Lower leg skin (tissue), 4 donors: ENCODE measurements at regions not wholly inside any gene's neighbourhood (a gene's known extent, or its start where the extent isn't known, plus 50 kb on each side); places are given as distances from the start of the nearest gene placed in this dataset.

Source experiments
- DNase-seq, 2 donors: peaks; one replicate each; pipeline ENCODE4 v3.0.0-alpha.2; 2019; ENCODE audit warnings: low spot score in 2 of 2
- H3K4me3 ChIP-seq: fragments of 200-600 bp; sonication (generic); 2 replicates; pipeline ENCODE4 v1.5.1; 2017; ENCODE audit warnings: mild to moderate bottlenecking, low read depth; ENCODE audit not compliant: poor library complexity, severe bottlenecking
- POLR2A ChIP-seq, 2 donors: fragments of 450-650 bp; IDR thresholded peaks; one replicate each; pipeline ENCODE4 v1.6.1; 2016 to 2017; ENCODE audit warnings: antibody characterized with exemption in 2 of 2, mild to moderate bottlenecking in 1 of 2, moderate library complexity in 1 of 2
- WGBS, 2 donors: methylation state at CpG; one replicate each; pipeline ENCODE4 v1.1.5; 2018; 5-methylcytosine and 5-hydroxymethylcytosine counted together
- intact Hi-C: fragments of 100-400 bp; cut with DNase I; formaldehyde crosslinking; loops from one replicate; pipeline ENCODE4 v1.15.0; 2023; ENCODE audit warnings: low total_unique reads
- TF ChIP-seq, protein P1 (sequence below), 3 donors: fragments of 450-650 bp; IDR thresholded peaks; one replicate each; pipeline ENCODE4 v1.5.1; 2016; ENCODE audit warnings: antibody characterized with exemption in 3 of 3, mild to moderate bottlenecking in 3 of 3, moderate library complexity in 2 of 3

DNA sequence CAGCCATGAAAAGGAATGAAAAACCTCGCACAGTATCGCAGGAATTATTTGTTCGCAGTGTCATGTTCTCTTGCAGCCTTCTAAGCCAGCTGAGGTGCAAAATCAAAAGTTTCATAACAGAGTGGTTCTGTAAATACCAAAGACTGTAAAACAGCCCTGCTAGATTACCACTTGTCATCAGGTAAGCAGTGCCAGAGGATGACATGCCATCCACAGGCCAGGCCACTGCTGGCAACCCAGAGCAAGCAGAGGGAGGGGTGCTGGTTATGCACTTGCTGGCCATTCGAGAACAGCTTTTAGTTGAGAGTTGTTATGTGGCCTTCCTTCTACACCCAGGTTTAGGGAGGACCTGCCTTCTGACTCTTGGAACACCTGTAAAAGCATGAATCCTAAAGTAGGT lies 114.3 kb upstream of the MGAT5 start:
- TF ChIP-seq, protein P1, sequence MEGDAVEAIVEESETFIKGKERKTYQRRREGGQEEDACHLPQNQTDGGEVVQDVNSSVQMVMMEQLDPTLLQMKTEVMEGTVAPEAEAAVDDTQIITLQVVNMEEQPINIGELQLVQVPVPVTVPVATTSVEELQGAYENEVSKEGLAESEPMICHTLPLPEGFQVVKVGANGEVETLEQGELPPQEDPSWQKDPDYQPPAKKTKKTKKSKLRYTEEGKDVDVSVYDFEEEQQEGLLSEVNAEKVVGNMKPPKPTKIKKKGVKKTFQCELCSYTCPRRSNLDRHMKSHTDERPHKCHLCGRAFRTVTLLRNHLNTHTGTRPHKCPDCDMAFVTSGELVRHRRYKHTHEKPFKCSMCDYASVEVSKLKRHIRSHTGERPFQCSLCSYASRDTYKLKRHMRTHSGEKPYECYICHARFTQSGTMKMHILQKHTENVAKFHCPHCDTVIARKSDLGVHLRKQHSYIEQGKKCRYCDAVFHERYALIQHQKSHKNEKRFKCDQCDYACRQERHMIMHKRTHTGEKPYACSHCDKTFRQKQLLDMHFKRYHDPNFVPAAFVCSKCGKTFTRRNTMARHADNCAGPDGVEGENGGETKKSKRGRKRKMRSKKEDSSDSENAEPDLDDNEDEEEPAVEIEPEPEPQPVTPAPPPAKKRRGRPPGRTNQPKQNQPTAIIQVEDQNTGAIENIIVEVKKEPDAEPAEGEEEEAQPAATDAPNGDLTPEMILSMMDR (IDR thresholded peaks at IDR 0.05) = no peak
- no peak for TF ChIP-seq POLR2A (IDR thresholded peaks at IDR 0.05)
- intact Hi-C loops = no loop called here
- 92 to 98% methylated on average over 4 of the region's 4 CpGs for WGBS, 2 donors
- DNase-seq = no peak
- no peak overlapping the region for H3K4me3 ChIP-seq

DNA sequence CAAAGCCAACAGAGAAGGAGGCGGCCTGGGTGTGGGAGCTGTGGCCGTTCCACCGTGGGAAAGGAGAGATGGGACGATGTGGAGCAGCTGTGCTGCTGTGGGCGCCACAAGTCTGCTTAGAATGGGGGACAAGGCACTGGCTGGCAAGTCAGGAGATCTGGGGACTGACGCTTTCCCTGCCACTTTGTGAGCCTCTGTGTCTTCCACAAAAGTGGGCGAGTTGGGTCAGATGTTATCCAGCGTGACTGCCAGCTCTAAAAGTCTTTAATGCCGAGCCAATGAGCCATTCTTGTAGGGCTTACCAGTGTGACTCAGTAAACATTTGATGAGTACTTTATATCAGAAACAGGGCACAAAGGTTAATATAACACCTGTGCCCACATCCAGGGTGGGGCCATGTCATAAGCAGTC lies 113.6 kb upstream of the MGAT5 start:
- intact Hi-C loops = no loop called here

DNA sequence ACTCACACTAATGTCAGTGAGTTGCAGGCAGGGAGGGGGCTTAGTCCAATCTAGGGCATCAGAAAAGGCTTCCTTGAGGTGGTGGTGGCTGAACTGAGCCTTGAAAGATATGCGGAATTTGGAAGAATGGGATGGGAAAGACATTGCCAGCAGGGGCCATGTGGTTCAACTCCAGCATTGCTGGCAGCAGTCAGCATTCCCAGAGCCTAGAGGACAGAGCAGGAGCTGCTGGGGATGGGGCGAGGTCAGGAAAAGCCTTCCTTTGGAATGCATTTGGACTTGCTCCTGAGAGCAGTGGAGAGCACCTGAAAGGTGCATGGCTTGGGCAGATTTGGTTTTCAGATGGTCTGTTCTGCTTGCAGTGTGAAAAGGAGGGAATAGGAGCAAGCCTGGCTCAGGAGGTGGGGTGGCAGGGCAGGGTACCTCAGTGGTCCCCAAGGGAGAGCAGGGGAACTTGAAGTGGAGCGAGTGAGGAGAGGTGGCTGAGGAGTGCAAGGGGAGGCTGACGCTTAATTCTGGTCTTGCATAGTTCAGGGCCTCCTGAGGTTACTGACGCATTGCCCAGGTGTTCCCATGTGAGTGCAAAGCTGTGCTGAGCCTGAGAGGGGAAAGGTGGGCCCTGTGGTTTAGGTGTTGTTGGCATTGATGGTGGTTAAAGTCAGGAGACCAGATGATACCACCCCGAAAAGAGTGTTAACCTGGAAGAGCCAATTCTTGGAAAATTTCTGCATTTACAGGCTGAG lies 112.1 kb upstream of the MGAT5 start:
- WGBS, 2 donors = 85 to 87% methylated on average over 6 of the region's 6 CpGs
- intact Hi-C loops = no loop called here
- no peak for TF ChIP-seq POLR2A (IDR thresholded peaks at IDR 0.05)
- TF ChIP-seq, protein P1 (IDR thresholded peaks at IDR 0.05) = no peak
- DNase-seq = no peak
- no peak overlapping the region for H3K4me3 ChIP-seq

More for the DNA sequence above, 113.6 kb upstream of the MGAT5 start:
- no peak overlapping the region for H3K4me3 ChIP-seq
- DNase-seq = no peak
- WGBS, 2 donors = 73 to 80% methylated on average over 9 of the region's 9 CpGs
- TF ChIP-seq POLR2A (IDR thresholded peaks at IDR 0.05) = no peak
- TF ChIP-seq, protein P1 (IDR thresholded peaks at IDR 0.05) = no peak

DNA sequence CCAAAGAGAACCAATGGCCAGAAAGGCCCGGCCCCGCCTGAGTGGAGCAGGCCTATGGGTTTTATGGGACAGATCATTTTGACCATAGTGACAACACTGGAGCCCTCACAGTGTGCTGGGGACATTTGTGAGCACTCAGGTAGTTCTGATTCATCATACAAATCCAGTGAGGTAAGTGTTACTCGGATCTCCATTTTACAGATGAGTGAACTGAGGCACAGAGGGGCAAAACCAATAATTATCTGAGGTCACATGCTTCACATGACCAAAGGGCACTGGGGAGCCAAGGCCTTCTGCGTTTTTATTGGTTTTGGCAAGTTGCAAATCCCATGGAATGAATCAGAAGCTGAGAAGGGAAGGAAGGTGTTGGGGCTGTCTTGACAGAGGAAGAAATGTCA lies 111.5 kb upstream of the MGAT5 start:
- TF ChIP-seq, protein P1 (IDR thresholded peaks at IDR 0.05) = no peak
- TF ChIP-seq POLR2A (IDR thresholded peaks at IDR 0.05) = no peak
- intact Hi-C loops = no loop called here
- DNase-seq = no peak
- H3K4me3 ChIP-seq = no peak overlapping the region
- WGBS, 2 donors = 82 to 84% methylated on average over 4 of the region's 4 CpGs

DNA sequence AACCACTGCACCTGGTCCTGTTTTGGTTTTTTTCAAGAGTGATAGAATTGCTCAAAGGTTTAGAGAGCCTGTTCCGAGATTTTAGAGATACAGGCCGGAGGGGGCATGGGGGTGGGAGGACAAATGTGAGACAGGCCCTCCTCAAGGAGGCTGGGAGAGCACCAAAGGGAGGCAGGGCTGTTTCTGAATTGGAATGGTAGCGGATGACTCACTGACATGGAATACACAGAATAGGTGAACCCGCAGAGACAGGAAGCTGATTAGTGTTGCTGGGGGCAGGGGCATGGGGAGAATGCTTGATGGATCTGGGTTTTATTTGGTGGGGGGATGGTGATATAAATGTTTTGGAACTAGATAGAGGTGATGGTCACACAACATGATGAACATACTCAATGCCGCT lies 111.0 kb upstream of the MGAT5 start:
- no peak for TF ChIP-seq POLR2A (IDR thresholded peaks at IDR 0.05)
- TF ChIP-seq, protein P1 (IDR thresholded peaks at IDR 0.05) = no peak
- intact Hi-C loops = no loop called here
- no peak overlapping the region for H3K4me3 ChIP-seq
- no peak for DNase-seq
- WGBS, 2 donors = 93 to 95% methylated on average over 5 of the region's 5 CpGs

DNA sequence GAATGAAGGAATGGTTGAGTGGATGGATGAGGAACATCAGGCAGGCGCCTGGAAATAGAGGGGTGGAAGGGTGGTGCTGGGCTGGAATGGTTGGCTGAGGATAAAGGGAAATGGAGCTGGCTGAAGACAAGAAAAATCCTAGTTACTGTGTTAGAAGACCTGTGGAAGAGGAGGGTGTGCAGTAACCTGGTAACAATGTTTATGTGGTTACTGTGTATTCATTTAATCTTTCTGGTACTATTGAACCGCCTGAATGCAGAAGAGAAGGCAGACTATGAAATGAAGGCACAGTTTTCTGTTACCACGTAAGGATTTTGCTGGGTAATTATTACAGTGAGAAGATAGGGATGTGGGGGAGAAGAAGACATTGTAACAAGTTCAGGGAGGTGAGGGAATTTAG lies 110.3 kb upstream of the MGAT5 start:
- 84 to 85% methylated on average over 3 of the region's 3 CpGs for WGBS, 2 donors
- no peak for DNase-seq
- no peak overlapping the region for H3K4me3 ChIP-seq
- no peak for TF ChIP-seq POLR2A (IDR thresholded peaks at IDR 0.05)
- TF ChIP-seq, protein P1 (IDR thresholded peaks at IDR 0.05) = no peak
- intact Hi-C loops = no loop called here
